ENCODE measurements at regions not wholly inside any gene's neighbourhood (a gene's known extent, or its start where the extent isn't known, plus 50 kb on each side); places are given as distances from the start of the nearest gene placed in this dataset.

- DNase-seq (peak; percentile 6), ATAC-seq (ENCODE audit: low read depth) (no peak)
- intact Hi-C loops (cut with micrococcal nuclease): loop anchor here (5.0 kb wide), 1 partner anchor 543 kb away; no protein-coding TSS in a partner anchor
- Histone ChIP-seq H3K27me3 (replicated peaks in 1 of 4; ENCODE audit: control extremely low read depth in 1 of 4, control insufficient read depth in 3 of 4, insufficient read depth in 4 of 4, low read length in 3 of 4) (no peaks in the 10 kb centered on the region), H3K9ac (ENCODE audit: low read length) (no peak overlapping the region), H3K79me2 (ENCODE audit: control insufficient read depth, insufficient read depth, low read length) (no peaks in the 10 kb centered on the region), H3K9me3 (ENCODE audit: control extremely low read depth in 1 of 3, control insufficient read depth in 2 of 3, insufficient read depth in 1 of 3, low read length in 2 of 3) (peaks cover 0 to 8% (median 0%) of the 10 kb centered on the region in 3 donors), H3K4me3 (ENCODE audit: control extremely low read depth in 1 of 5, extremely low read depth in 1 of 5, insufficient read depth in 1 of 5, low read depth in 2 of 5, low read length in 4 of 5) (no peak overlapping the region), H4K20me1 (ENCODE audit: control insufficient read depth, insufficient read depth, low read length, poor library complexity, severe bottlenecking) (no peaks in the 10 kb centered on the region), H3K4me2 (replicated peaks; ENCODE audit: low read depth, low read length, poor library complexity, severe bottlenecking) (no peak overlapping the region), H3K27ac (ENCODE audit: low read length in 2 of 2) (no peak overlapping the region), H3K4me1 (ENCODE audit: control insufficient read depth in 2 of 2, insufficient read depth in 2 of 2, low read length in 2 of 2) (no peaks in the 10 kb centered on the region), H2AFZ (ENCODE audit: insufficient read depth, low read depth, low read length, poor library complexity, severe bottlenecking) (no peak overlapping the region), H3K36me3 (replicated peaks in 1 of 2; ENCODE audit: control extremely low read depth in 1 of 2, control insufficient read depth in 1 of 2, extremely low read depth in 1 of 2, insufficient read depth in 2 of 2, low read length in 1 of 2) (no peaks in the 10 kb centered on the region)
- H3K27me3 Mint-ChIP-seq: no peaks in the 10 kb centered on the region
- no peak overlapping the region for H3K4me3 Mint-ChIP-seq
- no peaks in the 10 kb centered on the region for H3K9me3 Mint-ChIP-seq (ENCODE audit: insufficient read depth)
- H3K4me1 Mint-ChIP-seq: peaks cover 2% of the 10 kb centered on the region
- POLR2A ChIA-PET: no interaction called here
- TF ChIP-seq EZH2 (IDR thresholded peaks at IDR 0.05; ENCODE audit: borderline replicate concordance, insufficient read depth, low read depth, low read length, poor library complexity, severe bottlenecking): no peak
- TF ChIP-seq, protein P1, sequence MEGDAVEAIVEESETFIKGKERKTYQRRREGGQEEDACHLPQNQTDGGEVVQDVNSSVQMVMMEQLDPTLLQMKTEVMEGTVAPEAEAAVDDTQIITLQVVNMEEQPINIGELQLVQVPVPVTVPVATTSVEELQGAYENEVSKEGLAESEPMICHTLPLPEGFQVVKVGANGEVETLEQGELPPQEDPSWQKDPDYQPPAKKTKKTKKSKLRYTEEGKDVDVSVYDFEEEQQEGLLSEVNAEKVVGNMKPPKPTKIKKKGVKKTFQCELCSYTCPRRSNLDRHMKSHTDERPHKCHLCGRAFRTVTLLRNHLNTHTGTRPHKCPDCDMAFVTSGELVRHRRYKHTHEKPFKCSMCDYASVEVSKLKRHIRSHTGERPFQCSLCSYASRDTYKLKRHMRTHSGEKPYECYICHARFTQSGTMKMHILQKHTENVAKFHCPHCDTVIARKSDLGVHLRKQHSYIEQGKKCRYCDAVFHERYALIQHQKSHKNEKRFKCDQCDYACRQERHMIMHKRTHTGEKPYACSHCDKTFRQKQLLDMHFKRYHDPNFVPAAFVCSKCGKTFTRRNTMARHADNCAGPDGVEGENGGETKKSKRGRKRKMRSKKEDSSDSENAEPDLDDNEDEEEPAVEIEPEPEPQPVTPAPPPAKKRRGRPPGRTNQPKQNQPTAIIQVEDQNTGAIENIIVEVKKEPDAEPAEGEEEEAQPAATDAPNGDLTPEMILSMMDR (IDR thresholded peaks at IDR 0.05): no peak
- 29% methylated on average over 1 of the region's 5 CpGs for WGBS (ENCODE audit: insufficient coverage)
- no peak overlapping the region for H3K27ac Mint-ChIP-seq
- CTCF ChIA-PET: no interaction called here
Measured at GRCh38 chr2:49490710-49491109, 336.4 kb upstream of the FSHR start.

DNA sequence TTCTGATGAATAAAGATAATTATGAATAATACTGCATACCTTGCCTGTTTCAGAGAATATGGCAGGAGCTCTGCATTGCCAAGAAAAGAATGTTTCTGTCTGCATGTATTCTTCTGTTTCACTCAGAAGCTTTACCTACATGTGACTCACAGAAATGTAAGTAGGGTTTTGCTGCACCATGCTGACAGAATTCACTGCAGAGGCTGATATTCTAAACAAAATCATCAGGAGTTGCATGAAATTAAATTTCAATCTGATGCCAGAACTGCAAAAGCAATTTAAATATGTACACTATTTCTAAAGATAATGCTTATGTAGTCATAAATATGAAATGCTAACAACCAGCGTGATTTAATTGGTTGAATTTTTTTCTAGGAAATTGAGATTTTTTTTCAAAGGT is 332.8 kb upstream of the FSHR start:
- TF ChIP-seq EZH2 (IDR thresholded peaks at IDR 0.05; ENCODE audit: borderline replicate concordance, insufficient read depth, low read depth, low read length, poor library complexity, severe bottlenecking): no peak
- TF ChIP-seq, protein P1 (IDR thresholded peaks at IDR 0.05): no peak
- H3K9ac ChIP-seq (ENCODE audit: low read length): no peak overlapping the region
- H3K27ac Mint-ChIP-seq: no peak overlapping the region
- no peaks in the 10 kb centered on the region for H3K4me1 ChIP-seq (ENCODE audit: control insufficient read depth in 2 of 2, insufficient read depth in 2 of 2, low read length in 2 of 2)
- no CpG with 5 or more reads among the region's 1 CpG for WGBS (ENCODE audit: insufficient coverage)
- no peak overlapping the region for H3K4me2 ChIP-seq (replicated peaks; ENCODE audit: low read depth, low read length, poor library complexity, severe bottlenecking)
- no peaks in the 10 kb centered on the region for H3K27me3 Mint-ChIP-seq
- H3K9me3 Mint-ChIP-seq (ENCODE audit: insufficient read depth): no peaks in the 10 kb centered on the region
- DNase-seq (no peak), ATAC-seq (ENCODE audit: low read depth) (no peak)
- no peak overlapping the region for H3K4me3 Mint-ChIP-seq
- no peaks in the 10 kb centered on the region for H3K27me3 ChIP-seq (replicated peaks in 1 of 4; ENCODE audit: control extremely low read depth in 1 of 4, control insufficient read depth in 3 of 4, insufficient read depth in 4 of 4, low read length in 3 of 4)
- CTCF ChIA-PET: no interaction called here
- no peak overlapping the region for H2AFZ ChIP-seq (ENCODE audit: insufficient read depth, low read depth, low read length, poor library complexity, severe bottlenecking)
- peaks cover 0 to 8% (median 0%) of the 10 kb centered on the region in 3 donors for H3K9me3 ChIP-seq (ENCODE audit: control extremely low read depth in 1 of 3, control insufficient read depth in 2 of 3, insufficient read depth in 1 of 3, low read length in 2 of 3)
- POLR2A ChIA-PET: no interaction called here
- no peak overlapping the region for H3K4me3 ChIP-seq (ENCODE audit: control extremely low read depth in 1 of 5, extremely low read depth in 1 of 5, insufficient read depth in 1 of 5, low read depth in 2 of 5, low read length in 4 of 5)
- H4K20me1 ChIP-seq (ENCODE audit: control insufficient read depth, insufficient read depth, low read length, poor library complexity, severe bottlenecking): no peaks in the 10 kb centered on the region
- no peaks in the 10 kb centered on the region for H3K36me3 ChIP-seq (replicated peaks in 1 of 2; ENCODE audit: control extremely low read depth in 1 of 2, control insufficient read depth in 1 of 2, extremely low read depth in 1 of 2, insufficient read depth in 2 of 2, low read length in 1 of 2)
- no peaks in the 10 kb centered on the region for H3K79me2 ChIP-seq (ENCODE audit: control insufficient read depth, insufficient read depth, low read length)
- H3K4me1 Mint-ChIP-seq: no peaks in the 10 kb centered on the region
- intact Hi-C loops (cut with micrococcal nuclease): no loop called here
- no peak overlapping the region for H3K27ac ChIP-seq (ENCODE audit: low read length in 2 of 2)

Measured in B cell (primary cell).